OCI-LY3 (cell line): ENCODE measurements at regions not wholly inside any gene's neighbourhood (a gene's known extent, or its start where the extent isn't known, plus 50 kb on each side); places are given as distances from the start of the nearest gene placed in this dataset.

ENCODE experiments used
- EZH2phosphoT487 ChIP-seq: fragments of 200-600 bp; shearing (Covaris generic); IDR thresholded peaks from 2 replicates; pipeline ENCODE4 v1.6.1; 2018; ENCODE audit warnings: antibody characterized with exemption, mixed run types, low read depth
- TF ChIP-seq, protein P1 (sequence below): fragments of 200-600, 300-600 bp; sonication (generic); IDR thresholded peaks from 2 replicates; pipeline ENCODE4 v1.5.1; 2014; ENCODE audit warnings: antibody characterized with exemption, low read length, low read depth

DNA sequence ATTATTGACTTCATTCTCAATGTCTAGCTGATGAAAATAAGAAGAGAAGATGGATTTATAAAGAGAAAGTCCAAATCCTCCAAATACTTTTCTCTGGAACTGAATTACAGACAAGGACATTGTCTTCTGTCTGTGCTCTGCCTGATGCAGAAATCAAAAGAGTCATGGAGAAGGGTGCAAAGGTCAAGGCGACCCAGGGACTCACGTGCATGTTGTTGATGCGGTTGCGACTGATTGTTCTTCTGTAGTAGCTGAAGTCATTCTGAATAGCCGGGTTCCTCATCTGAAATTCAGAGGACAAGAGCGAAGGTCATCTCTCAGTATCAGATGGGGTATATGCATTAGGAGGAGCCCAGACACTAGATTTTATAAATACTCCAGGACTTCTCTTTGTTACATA is 104.4 kb downstream of the CYRIA start:
- TF ChIP-seq, protein P1, sequence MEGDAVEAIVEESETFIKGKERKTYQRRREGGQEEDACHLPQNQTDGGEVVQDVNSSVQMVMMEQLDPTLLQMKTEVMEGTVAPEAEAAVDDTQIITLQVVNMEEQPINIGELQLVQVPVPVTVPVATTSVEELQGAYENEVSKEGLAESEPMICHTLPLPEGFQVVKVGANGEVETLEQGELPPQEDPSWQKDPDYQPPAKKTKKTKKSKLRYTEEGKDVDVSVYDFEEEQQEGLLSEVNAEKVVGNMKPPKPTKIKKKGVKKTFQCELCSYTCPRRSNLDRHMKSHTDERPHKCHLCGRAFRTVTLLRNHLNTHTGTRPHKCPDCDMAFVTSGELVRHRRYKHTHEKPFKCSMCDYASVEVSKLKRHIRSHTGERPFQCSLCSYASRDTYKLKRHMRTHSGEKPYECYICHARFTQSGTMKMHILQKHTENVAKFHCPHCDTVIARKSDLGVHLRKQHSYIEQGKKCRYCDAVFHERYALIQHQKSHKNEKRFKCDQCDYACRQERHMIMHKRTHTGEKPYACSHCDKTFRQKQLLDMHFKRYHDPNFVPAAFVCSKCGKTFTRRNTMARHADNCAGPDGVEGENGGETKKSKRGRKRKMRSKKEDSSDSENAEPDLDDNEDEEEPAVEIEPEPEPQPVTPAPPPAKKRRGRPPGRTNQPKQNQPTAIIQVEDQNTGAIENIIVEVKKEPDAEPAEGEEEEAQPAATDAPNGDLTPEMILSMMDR = no peak
- TF ChIP-seq EZH2phosphoT487 = no peak
